EH (cell line): ENCODE measurements at regions not wholly inside any gene's neighbourhood (a gene's known extent, or its start where the extent isn't known, plus 50 kb on each side); places are given as distances from the start of the nearest gene placed in this dataset.
"Not testable (repeated sequence)": the region's sequence is repeated elsewhere in the genome, so short reads cannot be mapped to it uniquely, and the experiment has no call there.

Source experiments
- DNase-seq: peaks from one replicate; pipeline ENCODE4 v3.0.0-alpha.2; 2015; ENCODE audit warnings: low read depth

DNA sequence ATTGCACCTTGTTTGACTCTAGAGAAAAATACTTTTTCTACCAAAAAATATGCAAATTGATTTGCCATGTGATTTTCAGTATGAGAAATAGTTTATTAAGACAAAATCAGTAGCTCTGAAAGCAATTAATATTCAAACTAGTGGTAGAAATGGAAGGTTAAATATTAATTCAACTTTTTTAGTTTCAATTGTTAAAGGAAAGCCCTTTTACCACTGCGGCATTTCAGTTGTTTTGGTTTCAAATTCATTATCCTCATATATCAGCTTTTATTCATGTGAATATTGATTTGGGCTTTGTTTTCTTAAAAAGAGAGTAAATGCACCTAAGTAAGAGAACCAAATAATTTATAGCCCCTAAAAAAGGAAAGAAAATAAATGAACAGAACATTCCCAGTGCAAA, 660.6 kb upstream of the CHD1 start:
- DNase-seq: no peak

DNA sequence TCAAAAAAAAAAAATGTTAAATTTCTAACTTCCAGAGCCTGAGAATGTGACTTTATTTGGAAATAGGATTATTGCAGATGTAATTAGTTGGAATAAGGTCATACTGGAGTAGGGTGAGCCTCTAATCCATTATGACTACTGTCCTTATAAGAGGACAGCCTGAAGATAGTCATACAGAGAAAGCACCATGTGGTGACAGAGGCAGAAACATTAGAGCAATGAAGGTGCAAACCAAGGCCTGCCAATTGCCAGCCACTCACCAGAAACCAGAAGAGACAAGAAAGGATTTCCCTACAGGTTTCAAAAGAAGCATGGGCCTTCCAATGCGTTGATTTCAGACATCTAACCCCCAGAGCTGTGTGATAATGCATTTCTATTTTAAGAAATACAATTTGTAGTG, 659.2 kb upstream of the CHD1 start:
- DNase-seq: no peak

DNA sequence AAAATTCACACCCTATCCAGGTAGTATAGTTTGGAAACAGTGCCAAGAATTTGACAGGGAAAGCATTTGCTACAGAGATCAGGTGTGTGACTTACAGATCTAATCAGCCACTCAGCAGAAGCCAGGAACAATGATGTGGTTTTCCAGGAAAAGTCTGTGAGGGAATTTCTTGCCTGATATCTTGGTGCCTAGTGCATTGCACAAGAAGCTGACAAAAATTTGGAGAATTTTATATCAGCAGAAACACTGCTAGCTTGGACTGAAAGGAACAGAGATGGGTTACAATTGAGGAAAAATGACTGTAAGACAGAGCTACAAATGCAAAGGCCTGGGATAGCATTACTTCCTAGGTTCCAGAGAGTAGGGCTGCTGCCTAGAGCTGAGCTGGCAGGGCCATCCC, 658.1 kb upstream of the CHD1 start:
- DNase-seq: no peak

DNA sequence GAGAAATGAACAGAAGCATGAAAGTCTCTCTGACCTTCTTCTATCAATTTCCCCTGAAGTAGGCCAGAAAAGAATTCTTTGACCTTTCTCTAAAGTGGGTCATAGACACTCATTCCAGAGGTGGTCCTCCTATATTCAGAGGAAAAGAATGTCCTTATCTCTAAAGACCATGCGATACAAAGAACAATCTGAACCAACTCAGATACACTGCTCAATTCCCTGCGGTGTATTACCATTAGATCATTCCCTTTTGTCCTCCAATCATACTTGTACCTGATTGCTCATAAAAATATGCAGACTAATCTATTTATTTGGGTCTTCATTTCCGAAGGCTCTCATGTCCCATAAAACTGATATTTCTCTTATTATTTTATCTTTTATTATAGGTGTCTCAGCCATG, 652.4 kb upstream of the CHD1 start:
- DNase-seq: not testable (repeated sequence)

DNA sequence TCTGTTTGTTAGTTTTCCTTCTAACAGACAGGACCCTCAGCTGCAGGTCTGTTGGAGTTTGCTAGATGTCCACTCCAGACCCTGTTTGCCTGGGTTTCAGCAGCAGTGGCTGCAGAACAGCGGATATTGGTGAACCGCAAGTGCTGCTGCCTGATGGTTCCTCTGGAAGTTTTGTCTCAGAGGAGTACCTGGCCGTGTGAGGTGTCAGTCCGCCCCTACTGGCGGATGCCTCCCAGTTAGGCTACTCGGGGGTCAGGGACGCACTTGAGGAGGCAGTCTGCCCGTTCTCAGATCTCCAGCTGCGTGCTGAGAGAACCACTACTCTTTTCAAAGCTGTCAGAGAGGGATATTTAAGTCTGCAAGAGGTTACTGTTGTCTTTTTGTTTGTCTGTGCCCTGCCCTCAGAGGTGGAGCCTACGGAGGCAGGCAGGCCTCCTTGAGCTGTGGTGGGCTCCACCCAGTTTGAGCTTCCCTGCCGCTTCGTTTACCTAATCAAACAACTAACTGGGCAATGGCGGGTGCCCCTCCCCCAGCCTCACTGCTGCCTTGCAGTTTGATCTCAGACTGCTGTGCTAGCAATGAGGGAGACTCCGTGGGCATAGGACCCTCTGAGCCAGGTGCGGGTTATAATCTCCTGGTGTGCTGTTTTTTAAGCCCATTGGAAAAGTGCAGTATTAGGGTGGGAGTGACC, 634.3 kb upstream of the CHD1 start:
- not testable (repeated sequence) for DNase-seq

DNA sequence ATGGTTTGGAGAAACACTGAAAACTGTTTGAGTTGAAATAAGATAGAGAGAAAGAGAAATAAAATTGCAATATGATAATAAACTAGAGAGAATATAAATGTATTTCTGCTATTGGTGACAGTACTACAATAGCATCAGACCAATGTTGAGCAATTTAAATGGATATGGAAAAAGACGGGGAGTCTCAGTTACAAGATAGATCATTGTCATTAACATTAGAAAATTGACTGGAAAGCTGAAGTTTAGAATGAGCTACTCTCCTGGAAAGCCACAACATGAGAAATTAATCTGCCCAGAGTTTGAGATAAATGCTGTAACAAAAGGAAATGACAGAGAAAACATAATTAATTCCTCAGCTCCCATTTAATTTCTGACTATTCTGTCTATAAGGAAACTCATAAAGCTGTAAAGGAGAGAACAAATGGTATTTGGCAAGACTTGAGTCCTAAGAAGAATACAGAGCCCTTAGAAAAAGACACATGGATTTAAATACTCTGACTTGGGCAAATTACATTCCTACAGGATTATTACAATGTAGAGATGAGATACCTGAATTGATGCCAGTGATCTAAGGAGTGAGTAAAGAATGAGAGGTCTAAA, 624.5 kb upstream of the CHD1 start:
- no peak for DNase-seq

DNA sequence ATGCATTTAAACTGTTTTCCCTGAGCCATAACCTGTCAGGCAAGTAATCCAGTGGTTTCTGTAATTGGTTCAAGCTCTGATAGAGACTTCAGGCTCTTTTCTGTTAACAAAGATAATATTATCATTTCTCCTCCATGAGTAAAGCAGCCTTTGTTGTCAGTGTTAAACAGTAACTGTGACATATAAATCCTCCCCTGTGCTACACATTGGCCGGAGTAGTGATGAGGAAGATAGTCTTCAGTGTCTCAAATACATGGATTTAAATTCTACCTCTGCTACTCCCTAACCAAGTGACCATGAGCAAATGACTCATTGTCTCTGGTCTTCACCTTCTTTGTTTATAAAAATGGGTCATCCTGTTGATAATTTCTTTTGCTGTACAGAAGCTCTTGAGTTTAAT, 615.5 kb upstream of the CHD1 start:
- no peak for DNase-seq

DNA sequence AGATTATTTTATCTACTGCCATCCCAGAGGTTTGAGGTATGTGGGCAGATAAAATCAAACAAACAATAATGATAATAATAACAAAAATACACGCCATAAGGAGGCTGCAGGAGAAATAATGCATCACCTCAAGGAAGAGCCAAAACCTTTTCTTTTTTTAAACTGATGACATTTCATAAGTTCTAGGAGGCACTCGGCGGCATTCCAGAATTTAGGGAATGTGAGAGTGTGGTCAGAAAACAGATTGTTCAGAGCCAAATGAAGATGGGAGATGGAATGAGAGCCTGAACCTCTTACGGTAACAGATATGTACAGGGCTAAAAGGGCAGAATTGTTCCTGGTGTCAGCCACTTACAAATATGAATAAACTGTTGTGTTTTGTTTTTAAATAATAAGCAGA, 615.0 kb upstream of the CHD1 start:
- no peak for DNase-seq

DNA sequence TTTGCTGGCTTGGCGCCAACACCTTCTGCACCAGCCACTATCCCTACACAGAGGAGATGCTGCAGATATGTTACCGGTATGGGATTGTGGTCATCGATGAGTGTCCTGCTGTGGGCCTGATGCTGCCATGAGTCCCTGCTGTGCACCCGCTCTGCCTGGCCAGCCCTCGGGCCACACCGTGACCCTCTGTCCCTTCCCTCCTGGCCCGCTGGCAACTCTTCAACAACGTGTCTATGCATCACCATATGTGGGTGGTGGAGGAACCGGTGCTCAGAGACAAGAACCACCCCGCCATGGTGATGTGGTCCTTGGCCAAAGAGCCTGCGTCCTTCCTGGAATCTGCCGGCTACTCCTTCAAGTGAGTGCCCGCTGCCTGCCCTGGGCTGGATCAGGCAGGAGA, 605.4 kb upstream of the CHD1 start:
- DNase-seq: not testable (repeated sequence)

DNA sequence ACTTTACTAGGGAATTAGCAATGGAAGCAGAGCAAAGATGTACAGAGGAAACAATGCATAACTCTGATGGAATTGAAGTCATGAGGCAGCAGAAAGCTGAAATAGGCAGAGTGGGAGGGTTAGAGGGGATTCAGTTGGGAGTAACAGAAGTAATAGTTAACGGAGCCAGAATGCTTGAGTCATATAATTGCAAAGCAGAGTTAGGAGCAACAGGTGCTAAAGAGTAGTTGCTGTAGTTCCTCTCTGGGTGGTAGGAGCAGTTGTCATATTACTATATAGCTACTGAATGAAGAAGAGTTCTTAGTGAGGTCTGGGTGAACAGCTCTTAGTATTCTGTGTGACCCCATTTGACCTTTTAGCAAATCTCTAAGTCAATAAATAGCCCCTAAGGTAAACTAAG, 592.9 kb upstream of the CHD1 start:
- not testable (repeated sequence) for DNase-seq

DNA sequence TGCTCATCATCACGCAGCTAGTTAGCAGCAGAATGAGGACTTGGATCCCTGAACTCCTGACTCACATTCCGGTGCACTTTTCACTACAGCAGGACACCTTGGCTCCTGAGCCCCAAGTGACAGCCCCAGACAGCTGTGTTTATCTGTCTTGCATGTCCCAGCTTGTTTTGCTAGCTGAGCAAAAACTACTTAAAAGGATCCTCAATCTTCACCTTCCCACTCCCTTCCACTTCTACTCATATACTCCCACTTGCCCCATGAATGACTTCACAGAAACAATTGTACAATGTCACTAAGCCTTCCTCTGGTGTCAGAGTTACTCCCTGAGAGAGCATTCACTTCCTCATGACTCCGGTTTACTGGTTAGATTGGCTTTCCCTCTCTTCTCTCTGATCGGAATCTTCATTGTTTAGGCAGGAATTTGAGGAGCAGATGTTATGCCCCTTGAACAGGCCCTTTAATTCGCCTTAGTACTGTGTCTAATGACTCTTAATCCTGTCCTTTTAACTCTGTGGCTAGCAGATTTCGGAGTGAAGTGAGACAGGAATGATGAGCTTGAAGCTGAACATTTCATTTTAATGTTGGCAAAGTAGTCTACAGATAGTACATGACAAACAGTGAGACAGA, 587.2 kb upstream of the CHD1 start:
- not testable (repeated sequence) for DNase-seq

DNA sequence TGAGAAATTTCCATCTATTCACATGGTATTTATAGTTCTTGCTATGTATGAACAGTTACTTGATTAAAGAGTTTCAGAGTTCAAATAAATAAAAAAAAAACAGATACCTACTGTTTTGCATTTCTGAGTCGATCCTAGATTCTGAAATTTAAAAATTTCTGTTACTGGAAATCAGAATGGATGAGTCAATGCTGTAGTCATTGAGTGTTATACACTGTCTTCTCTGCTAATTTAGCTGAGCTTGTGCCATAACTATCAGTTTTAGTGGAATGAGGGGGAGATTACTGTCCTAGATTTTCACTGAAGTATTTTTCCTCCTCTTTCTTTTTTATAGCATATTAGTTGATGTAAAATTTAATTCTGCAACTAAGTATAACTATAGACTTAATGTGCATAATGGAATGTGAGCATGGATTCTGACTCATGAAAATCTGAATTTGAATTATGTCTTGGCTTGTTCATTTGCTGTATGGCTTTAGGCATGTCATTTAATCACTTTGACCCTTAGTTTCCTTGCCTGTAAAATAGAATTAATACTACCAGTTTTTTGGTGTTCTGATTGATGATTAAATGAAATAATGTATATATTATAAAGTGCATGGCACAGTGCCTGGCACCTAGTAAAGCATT, 581.5 kb upstream of the CHD1 start:
- not testable (repeated sequence) for DNase-seq

DNA sequence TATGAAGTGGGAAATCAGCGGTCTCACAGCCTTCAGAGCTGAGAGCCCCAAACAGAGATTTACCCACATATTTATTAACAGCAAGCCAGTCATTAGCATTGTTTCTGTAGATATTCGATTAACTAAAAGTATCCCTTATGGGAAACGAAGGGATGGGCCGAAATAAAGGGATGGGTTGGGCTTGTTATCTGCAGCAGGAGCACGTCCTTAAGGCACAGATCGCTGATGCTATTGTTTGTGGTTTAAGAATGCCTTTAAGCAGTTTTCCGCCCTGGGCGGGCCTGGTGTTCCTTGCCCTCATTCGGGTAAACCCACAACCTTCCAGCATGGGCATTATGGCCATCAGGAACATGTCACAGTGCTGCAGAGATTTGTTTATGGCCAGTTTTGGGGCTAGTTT, 580.3 kb upstream of the CHD1 start:
- DNase-seq: not testable (repeated sequence)

DNA sequence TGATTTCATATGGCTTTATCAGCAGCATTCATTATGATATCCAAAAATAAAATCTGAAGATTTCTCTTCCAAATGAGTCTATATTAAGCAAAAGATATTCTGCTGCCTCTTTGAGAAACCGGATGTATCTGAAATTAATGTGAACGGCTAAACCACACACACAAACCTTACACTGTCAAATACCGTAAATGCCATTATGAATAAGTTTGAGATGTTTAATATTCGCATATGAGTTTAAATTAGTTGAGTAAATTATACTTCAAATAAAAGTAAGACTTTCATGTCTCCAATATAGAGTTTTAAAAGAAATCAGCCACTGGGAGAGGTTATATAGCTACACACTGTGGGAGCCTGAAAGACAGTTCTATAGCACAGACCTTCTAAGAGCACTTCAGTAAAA, 566.6 kb upstream of the CHD1 start:
- not testable (repeated sequence) for DNase-seq

DNA sequence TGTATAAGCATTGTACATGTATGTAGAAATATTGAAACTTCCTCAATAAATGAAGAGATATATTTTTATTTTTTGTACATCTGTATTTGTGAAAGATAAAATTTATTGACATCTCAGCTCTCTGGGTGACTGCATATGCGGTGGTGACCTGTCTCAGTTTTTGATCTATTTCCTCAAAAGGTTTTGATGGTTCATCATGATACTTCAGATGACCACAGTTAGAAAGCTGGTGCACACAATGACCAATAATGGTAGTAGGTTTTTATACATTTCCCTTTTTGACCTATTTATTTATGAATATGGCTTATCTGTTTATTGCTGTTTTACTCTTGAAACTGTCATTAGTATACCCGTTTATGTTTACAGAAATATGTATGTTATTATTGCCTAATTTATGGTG, 549.6 kb upstream of the CHD1 start:
- DNase-seq: not testable (repeated sequence)

DNA sequence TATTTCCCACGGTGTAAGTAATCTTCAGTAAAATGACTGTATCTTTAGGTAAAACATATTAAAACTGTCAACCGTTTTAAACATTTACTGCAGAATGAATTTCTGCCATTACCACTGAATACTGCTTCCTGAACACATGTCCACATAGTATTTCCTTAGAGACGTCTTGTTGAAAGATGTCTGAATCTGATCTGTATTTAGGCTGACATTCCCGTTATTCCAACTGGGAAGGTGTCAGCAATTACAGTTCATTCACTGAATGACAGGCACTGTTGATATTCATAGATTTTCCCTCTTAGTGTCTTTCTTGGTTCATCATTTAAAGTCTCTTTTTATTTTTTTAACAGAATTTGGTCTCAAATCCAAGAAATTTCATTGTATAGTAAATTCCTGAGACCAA, 544.5 kb upstream of the CHD1 start:
- not testable (repeated sequence) for DNase-seq

DNA sequence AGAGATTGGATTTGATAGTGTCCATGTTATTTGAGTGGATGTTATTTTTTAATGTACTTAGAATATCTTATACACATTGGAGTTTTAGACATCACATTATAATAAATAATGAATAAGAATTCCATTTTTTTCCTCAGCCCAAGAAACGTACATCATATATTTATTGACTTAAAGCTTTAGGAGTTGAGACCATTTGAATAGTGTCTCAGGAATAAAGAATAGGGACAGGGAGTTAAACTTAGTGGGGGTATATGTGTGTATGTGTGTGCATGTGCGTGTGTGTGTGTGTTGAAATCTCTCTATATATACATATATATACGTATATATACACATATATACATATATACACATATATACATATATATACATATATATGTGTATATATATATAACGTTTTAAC, 542.9 kb upstream of the CHD1 start:
- DNase-seq: not testable (repeated sequence)

DNA sequence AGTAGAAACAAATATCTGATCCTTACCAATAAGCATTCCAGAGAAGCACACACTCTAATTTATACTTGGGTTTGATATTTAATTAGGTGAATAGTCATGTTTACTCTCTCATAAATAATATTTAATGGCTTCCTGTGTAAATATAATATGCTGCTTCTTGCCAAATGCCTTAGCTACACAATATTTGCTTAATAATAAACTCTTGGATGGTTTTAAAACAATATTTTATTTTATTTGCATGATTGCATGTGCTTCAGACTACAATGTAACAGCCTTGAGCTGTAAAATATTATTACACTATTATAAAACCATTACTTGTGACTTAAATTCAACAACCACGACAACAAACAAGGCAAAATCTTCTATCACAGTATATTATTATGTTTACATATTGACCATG, 542.4 kb upstream of the CHD1 start:
- DNase-seq: not testable (repeated sequence)

DNA sequence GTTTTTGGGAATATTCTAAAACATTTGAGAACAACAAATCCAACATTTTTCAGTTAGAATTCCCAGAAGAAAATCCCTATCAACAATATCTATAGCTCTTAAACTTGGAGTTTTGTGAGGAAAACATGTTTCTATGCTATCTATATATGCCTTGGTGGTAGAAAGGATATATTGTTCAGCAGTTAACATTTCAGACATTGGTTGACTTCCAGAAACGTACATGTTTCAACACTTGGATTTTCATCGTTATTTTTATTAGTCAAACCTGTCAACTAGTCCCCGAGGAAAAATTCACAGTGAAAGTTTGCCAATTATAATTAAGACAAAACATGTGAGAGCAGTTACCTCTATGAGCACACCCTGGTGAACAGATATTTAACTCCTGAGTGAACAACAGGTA, 541.8 kb upstream of the CHD1 start:
- not testable (repeated sequence) for DNase-seq

DNA sequence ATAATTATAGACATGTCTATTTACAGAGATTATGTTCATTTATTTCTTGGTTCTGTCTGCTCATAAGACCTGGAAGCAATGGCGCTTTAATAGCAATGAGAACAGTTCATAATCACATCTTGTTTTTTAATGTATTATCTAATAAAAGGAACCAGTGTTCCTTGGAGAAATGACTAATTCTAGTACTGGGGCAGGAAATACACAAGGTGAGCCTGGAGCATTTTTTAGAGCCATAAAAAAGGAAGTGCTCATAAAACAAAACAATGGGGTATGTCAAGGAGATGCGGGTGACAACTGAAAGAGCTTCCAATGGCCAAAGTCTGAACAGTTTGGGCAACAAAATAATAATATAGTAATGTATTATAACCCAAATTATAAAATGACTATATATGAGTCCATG, 531.9 kb upstream of the CHD1 start:
- DNase-seq: no peak

DNA sequence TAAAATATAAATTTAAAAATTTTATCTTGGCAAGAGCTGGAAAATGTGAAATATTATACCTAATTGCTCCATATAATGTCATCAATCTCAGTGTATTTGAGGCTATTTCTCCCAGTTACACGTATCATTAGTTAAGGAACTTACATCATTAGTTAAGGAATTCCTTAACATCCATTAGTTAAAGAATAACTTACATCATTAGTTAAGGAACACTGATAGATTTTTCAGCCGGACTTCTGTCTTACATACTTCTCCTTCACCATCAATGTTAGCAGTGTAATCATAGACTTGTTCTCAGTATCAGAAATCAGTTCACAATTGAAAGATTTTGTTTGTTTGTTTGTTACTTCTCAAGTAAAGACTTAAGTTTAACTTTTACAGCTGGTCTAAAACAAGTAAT, 524.4 kb upstream of the CHD1 start:
- no peak for DNase-seq

DNA sequence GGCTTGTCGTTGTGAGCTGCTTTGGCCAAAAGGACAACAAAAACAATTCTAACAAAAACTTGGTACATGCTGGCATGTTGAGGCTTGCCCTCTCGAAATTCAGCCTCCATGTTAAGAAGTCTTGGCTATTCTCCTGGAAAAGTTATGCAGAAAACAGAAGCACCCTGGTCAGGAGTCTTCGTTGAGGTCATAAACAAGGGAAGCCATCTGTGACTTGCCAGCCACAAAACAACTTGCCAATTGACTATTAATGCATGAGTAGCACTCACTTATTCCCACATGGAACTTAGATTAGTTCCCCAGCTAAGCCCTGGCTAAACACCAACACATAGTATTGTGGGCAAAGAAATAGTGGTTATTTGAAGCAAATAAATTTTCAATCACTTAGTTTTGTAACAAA, 521.0 kb upstream of the CHD1 start:
- no peak for DNase-seq

DNA sequence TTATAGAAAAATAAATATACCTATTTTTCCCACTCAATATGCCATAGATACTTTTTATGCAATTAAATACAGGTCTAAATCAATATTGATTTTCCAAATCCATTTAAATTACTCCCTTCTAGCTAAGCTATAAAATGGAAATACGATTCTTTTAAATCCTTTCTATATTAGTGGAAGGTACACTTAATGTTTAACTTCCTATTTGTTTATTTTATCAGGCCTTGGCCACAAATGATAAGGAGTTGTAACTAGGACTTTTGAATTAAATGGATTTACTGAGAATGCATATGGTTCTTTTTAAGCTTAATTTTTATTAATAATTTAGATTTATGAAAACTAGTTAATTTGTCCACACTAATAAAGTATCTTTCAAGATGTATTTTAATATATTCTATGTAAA, 517.0 kb upstream of the CHD1 start:
- no peak for DNase-seq
